GM12892 (cell line): ENCODE measurements at regions not wholly inside any gene's neighbourhood (a gene's known extent, or its start where the extent isn't known, plus 50 kb on each side); places are given as distances from the start of the nearest gene placed in this dataset.

Source experiments
- POLR2A ChIP-seq: IDR thresholded peaks from 2 replicates; pipeline ENCODE4 v1.6.1; 2011; ENCODE audit warnings: low read depth, low read length, control low read depth
- POLR2AphosphoS5 ChIP-seq: IDR thresholded peaks from 2 replicates; pipeline ENCODE4 v1.6.1; 2011; ENCODE audit warnings: low read depth, low read length, control low read depth

DNA sequence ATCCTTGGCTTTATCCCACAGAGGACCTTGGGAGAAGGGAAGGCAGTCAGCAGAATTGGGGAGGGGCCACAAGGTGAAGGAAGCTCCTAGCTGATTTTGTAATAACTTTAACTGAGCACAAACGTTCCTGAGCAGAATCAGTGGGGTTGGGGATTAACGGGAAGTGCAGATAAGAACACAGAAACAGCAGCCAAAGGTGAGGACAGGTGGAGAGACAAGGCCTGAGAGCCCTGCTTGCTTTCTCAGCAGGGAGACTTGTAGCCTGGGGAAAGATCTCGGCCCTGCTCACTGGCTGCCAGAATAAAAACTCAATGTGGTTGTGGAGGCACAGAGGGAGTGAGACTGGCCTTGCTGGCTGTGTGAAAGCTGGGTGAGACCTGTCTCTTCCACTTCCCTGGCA lies 265.2 kb upstream of the FAT3 start:
- TF ChIP-seq POLR2A (no peak), POLR2AphosphoS5 (no peak)
